B cell (primary cell): ENCODE measurements at regions not wholly inside any gene's neighbourhood (a gene's known extent, or its start where the extent isn't known, plus 50 kb on each side); places are given as distances from the start of the nearest gene placed in this dataset.

Experiments used
- ATAC-seq: fragments of 200-7000 bp; cut with Tn5 transposase; one replicate; pipeline ENCODE4 v1.10.0; 2021; ENCODE audit warnings: low read depth, mild to moderate bottlenecking, moderate number of reproducible peaks, moderate library complexity
- CTCF ChIA-PET: fragments of 350-600 bp; sonication (Branson Sonifier 250); formaldehyde crosslinking; loops from one replicate; lab custom pipeline; 2021; ENCODE audit warnings: antibody characterized with exemption, inconsistent platforms; lab: Charles Lee
- POLR2A ChIA-PET: fragments of 350-600 bp; sonication (Branson Sonifier 250); formaldehyde crosslinking; loops from one replicate; lab custom pipeline; 2021; ENCODE audit warnings: antibody characterized with exemption; lab: Charles Lee
- DNase-seq: peaks from one replicate; pipeline ENCODE4 v3.0.0; 2013
- H2AFZ ChIP-seq: 2 replicates; pipeline ENCODE4 v1.6.1; 2012; ENCODE audit warnings: mild to moderate bottlenecking, low read depth, low read length; ENCODE audit not compliant: insufficient read depth, poor library complexity, severe bottlenecking
- H3K27ac ChIP-seq, 2 donors: 1 replicate in 1 of 2; 2 replicates in 1 of 2; pipeline ENCODE4 v1.5.1; 2012 to 2013; ENCODE audit warnings: low read length in 2 of 2, mild to moderate bottlenecking in 2 of 2, moderate library complexity in 1 of 2
- H3K27me3 ChIP-seq, 4 experiments: fragments of 200-600 bp in 1 of 4; sonication (generic) in 1 of 4; replicated peaks in 1 of 4; 1 replicate in 2 of 4; 2 replicates in 2 of 4; pipeline versions ENCODE4 v1.6.1 to v1.7.0; 2013 to 2016; ENCODE audit warnings: low read length in 3 of 4, mild to moderate bottlenecking in 2 of 4, mixed read lengths in 1 of 4, moderate library complexity in 1 of 4; ENCODE audit not compliant: insufficient read depth in 4 of 4, control insufficient read depth in 3 of 4; ENCODE audit errors: control extremely low read depth in 1 of 4
- H3K36me3 ChIP-seq, 2 experiments: replicated peaks in 1 of 2; 1 replicate in 1 of 2; 2 replicates in 1 of 2; pipeline versions ENCODE4 v1.6.1 to v1.7.1; 2013; ENCODE audit warnings: low read length in 1 of 2; ENCODE audit not compliant: insufficient read depth in 2 of 2, control insufficient read depth in 1 of 2; ENCODE audit errors: control extremely low read depth in 1 of 2, extremely low read depth in 1 of 2
- H3K4me1 ChIP-seq, 2 donors: fragments of 200-600 bp in 1 of 2; sonication (generic) in 1 of 2; 1 replicate in 1 of 2; 2 replicates in 1 of 2; pipeline versions ENCODE4 v1.5.1 to v1.6.1; 2013 to 2017; ENCODE audit warnings: low read length in 2 of 2; ENCODE audit not compliant: control insufficient read depth in 2 of 2, insufficient read depth in 2 of 2
- H3K4me2 ChIP-seq: replicated peaks from 2 replicates; pipeline ENCODE3; 2012; ENCODE audit warnings: mild to moderate bottlenecking, low read depth, low read length; ENCODE audit not compliant: poor library complexity, severe bottlenecking
- H3K4me3 ChIP-seq, 5 experiments: fragments of 200-600 bp in 1 of 5; sonication (generic) in 1 of 5; 1 replicate in 3 of 5; 2 replicates in 2 of 5; pipeline versions ENCODE4 v1.5.1 to v1.7.0; 2011 to 2016; ENCODE audit warnings: low read length in 4 of 5, mild to moderate bottlenecking in 4 of 5, low read depth in 2 of 5, control low read depth in 1 of 5, moderate library complexity in 1 of 5; ENCODE audit not compliant: insufficient read depth in 1 of 5; ENCODE audit errors: control extremely low read depth in 1 of 5, extremely low read depth in 1 of 5
- H3K79me2 ChIP-seq: fragments of 200-600 bp; sonication (generic); one replicate; pipeline ENCODE4 v1.6.0; 2016; ENCODE audit warnings: low read length; ENCODE audit not compliant: control insufficient read depth, insufficient read depth
- H3K9ac ChIP-seq: fragments of 200-600 bp; sonication (generic); 2 replicates; pipeline ENCODE4 v1.6.1; 2017; ENCODE audit warnings: mild to moderate bottlenecking, low read length, moderate library complexity
- H3K9me3 ChIP-seq, 3 donors: one replicate each; pipeline versions ENCODE4 v1.6.1 to v1.7.1; 2013; ENCODE audit warnings: low read length in 2 of 3; ENCODE audit not compliant: control insufficient read depth in 2 of 3, insufficient read depth in 1 of 3; ENCODE audit errors: control extremely low read depth in 1 of 3
- H4K20me1 ChIP-seq: 2 replicates; pipeline ENCODE4 v1.6.0; 2012; ENCODE audit warnings: mild to moderate bottlenecking, low read length; ENCODE audit not compliant: insufficient read depth, control insufficient read depth, poor library complexity, severe bottlenecking
- H3K27ac Mint-ChIP-seq: one replicate; pipeline ENCODE4 v1.8.0; 2021; ENCODE audit warnings: mixed read lengths
- H3K27me3 Mint-ChIP-seq: one replicate; pipeline ENCODE4 v1.8.0; 2021; ENCODE audit warnings: mixed read lengths
- H3K4me1 Mint-ChIP-seq: one replicate; pipeline ENCODE4 v1.8.0; 2021; ENCODE audit warnings: mixed read lengths
- H3K4me3 Mint-ChIP-seq: one replicate; pipeline ENCODE4 v1.8.0; 2021; ENCODE audit warnings: mixed read lengths
- H3K9me3 Mint-ChIP-seq: one replicate; pipeline ENCODE4 v1.8.0; 2022; ENCODE audit warnings: mixed read lengths; ENCODE audit not compliant: insufficient read depth
- CTCF ChIP-seq: fragments of 200-600 bp; IDR thresholded peaks from one replicate; pipeline ENCODE4 v1.8.0; 2022; ENCODE audit warnings: antibody characterized with exemption, mild to moderate bottlenecking
- EZH2 ChIP-seq: IDR thresholded peaks from 2 replicates; pipeline ENCODE4 v1.6.1; 2012; ENCODE audit warnings: borderline replicate concordance, low read depth, mild to moderate bottlenecking, moderate library complexity, low read length; ENCODE audit not compliant: insufficient read depth, poor library complexity, severe bottlenecking
- WGBS: methylation state at CpG from one replicate; pipeline ENCODE4 v1.1.5; 2013; ENCODE audit warnings: missing lambda C conversion rate; ENCODE audit not compliant: insufficient coverage; 5-methylcytosine and 5-hydroxymethylcytosine counted together
- intact Hi-C: fragments of 100-400 bp; cut with micrococcal nuclease; formaldehyde crosslinking; loops from one replicate; pipeline ENCODE4 v1.10.0; 2022

- POLR2A ChIA-PET = no interaction called here
- H3K4me2 ChIP-seq = no peak overlapping the region
- Mint-ChIP-seq H3K9me3 (peaks cover 4% of the 10 kb centered on the region), H3K27ac (no peak overlapping the region), H3K4me1 (no peaks in the 10 kb centered on the region), H3K27me3 (peaks cover 3% of the 10 kb centered on the region), H3K4me3 (no peak overlapping the region)
- WGBS = no CpG with 5 or more reads among the region's 3 CpGs
- H3K4me3 ChIP-seq = no peak overlapping the region
- H3K79me2 ChIP-seq = no peaks in the 10 kb centered on the region
- no peak overlapping the region for H2AFZ ChIP-seq
- ATAC-seq (no peak), DNase-seq (no peak)
- no peak overlapping the region for H3K27ac ChIP-seq
- H3K9ac ChIP-seq = no peak overlapping the region
- CTCF ChIA-PET = no interaction called here
- no peaks in the 10 kb centered on the region for H3K9me3 ChIP-seq
- H3K4me1 ChIP-seq = no peaks in the 10 kb centered on the region
- H3K36me3 ChIP-seq = no peaks in the 10 kb centered on the region
- intact Hi-C loops = no loop called here
- no peaks in the 10 kb centered on the region for H3K27me3 ChIP-seq
- TF ChIP-seq EZH2 (no peak), CTCF (no peak)
- no peaks in the 10 kb centered on the region for H4K20me1 ChIP-seq
Measured at GRCh38 chr2:36294316-36294721, 61.3 kb upstream of the CRIM1 start.

GRCh38 chr2:36290306-36290856 is 65.2 kb upstream of the CRIM1 start:
- no peak for DNase-seq
- Mint-ChIP-seq H3K27ac (no peak overlapping the region), H3K4me1 (no peaks in the 10 kb centered on the region), H3K4me3 (no peak overlapping the region), H3K9me3 (no peaks in the 10 kb centered on the region), H3K27me3 (peaks cover 4% of the 10 kb centered on the region)
- H3K4me1 ChIP-seq = no peaks in the 10 kb centered on the region
- H3K4me3 ChIP-seq = no peak overlapping the region
- CTCF ChIA-PET = no interaction called here
- no peak overlapping the region for H2AFZ ChIP-seq
- H3K36me3 ChIP-seq = no peaks in the 10 kb centered on the region
- no peak overlapping the region for H3K27ac ChIP-seq
- intact Hi-C loops = no loop called here
- H3K79me2 ChIP-seq = no peaks in the 10 kb centered on the region
- H4K20me1 ChIP-seq = no peaks in the 10 kb centered on the region
- H3K27me3 ChIP-seq = no peaks in the 10 kb centered on the region
- no peak overlapping the region for H3K9ac ChIP-seq
- POLR2A ChIA-PET = no interaction called here
- H3K4me2 ChIP-seq = no peak overlapping the region
- TF ChIP-seq EZH2 = no peak
- TF ChIP-seq CTCF = no peak
- no peaks in the 10 kb centered on the region for H3K9me3 ChIP-seq
- no peak for ATAC-seq
- 100% methylated on average over 1 of the region's 6 CpGs for WGBS
